ENCODE measurements at regions not wholly inside any gene's neighbourhood (a gene's known extent, or its start where the extent isn't known, plus 50 kb on each side); places are given as distances from the start of the nearest gene placed in this dataset.

DNA sequence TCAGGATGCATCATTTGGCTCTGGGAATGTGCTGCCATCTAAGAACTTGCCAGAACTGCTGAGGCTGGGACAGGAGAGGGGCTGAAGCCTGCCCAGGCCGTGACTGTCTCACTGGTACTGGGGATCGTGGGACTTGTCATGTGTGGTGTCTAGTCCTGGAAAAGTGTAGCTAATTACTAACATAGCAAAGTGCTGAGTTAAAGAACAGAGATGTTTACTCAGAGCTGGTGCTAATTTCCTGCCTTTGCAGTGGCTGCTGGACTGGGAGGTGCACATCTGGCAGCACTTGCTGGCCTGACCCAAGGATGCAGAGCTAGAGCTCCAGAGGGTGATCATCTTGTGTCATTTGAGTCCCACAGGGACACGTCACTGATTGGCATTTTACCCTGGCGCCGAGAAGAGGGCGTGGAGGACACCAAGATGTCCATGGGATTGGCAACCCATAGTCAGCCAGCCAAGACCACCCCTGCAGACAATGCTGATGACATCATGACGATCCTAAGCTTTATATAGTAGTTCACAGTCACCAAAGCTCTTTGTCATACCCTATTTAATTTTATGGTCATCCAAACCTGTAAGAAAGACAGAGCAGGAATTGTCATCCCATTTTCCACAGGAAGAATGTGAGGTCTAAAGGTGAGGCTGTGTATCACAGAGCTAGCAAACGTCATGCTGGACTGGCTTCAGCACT is 110.1 kb upstream of the SLC44A3 start:
- H2AFZ ChIP-seq (ENCODE audit: low read depth, low read length) = no peak overlapping the region
- peak overlapping the region; percentile 6 for H3K4me2 ChIP-seq (ENCODE audit: low read length)
- H3K9me3 ChIP-seq (ENCODE audit: insufficient read depth, low read depth, low read length) = no peaks in the 10 kb centered on the region
- H3K79me2 ChIP-seq (ENCODE audit: insufficient read depth, low read length) = no peaks in the 10 kb centered on the region
- H3K27ac ChIP-seq (ENCODE audit: low read depth, low read length) = no peak overlapping the region
- H3K27ac Mint-ChIP-seq (ENCODE audit: unreplicated experiment) = peak overlapping the region; percentile 70
- H3K27me3 ChIP-seq (ENCODE audit: insufficient read depth, low read length) = no peaks in the 10 kb centered on the region
- peaks cover 6% of the 10 kb centered on the region for H3K36me3 Mint-ChIP-seq (ENCODE audit: low read depth, unreplicated experiment)
- H3K4me3 Mint-ChIP-seq (ENCODE audit: unreplicated experiment) = no peak overlapping the region
- FAIRE-seq (no peak), DNase-seq (ENCODE audit: low read depth) (peak; percentile 38)
- H3K4me1 ChIP-seq (ENCODE audit: insufficient read depth, low read length) = peaks cover 31% of the 10 kb centered on the region
- H4K20me1 ChIP-seq (ENCODE audit: insufficient read depth, low read length) = no peaks in the 10 kb centered on the region
- H3K4me1 Mint-ChIP-seq (ENCODE audit: low read depth, unreplicated experiment) = peaks cover 55% of the 10 kb centered on the region
- TF ChIP-seq, protein P1, sequence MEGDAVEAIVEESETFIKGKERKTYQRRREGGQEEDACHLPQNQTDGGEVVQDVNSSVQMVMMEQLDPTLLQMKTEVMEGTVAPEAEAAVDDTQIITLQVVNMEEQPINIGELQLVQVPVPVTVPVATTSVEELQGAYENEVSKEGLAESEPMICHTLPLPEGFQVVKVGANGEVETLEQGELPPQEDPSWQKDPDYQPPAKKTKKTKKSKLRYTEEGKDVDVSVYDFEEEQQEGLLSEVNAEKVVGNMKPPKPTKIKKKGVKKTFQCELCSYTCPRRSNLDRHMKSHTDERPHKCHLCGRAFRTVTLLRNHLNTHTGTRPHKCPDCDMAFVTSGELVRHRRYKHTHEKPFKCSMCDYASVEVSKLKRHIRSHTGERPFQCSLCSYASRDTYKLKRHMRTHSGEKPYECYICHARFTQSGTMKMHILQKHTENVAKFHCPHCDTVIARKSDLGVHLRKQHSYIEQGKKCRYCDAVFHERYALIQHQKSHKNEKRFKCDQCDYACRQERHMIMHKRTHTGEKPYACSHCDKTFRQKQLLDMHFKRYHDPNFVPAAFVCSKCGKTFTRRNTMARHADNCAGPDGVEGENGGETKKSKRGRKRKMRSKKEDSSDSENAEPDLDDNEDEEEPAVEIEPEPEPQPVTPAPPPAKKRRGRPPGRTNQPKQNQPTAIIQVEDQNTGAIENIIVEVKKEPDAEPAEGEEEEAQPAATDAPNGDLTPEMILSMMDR (IDR thresholded peaks at IDR 0.05; ENCODE audit: insufficient read depth, low read depth, low read length) = no peak
- TF ChIP-seq EZH2 (IDR thresholded peaks at IDR 0.05; ENCODE audit: insufficient read depth, low read length) = no peak
- no peak overlapping the region for H3K9ac ChIP-seq (ENCODE audit: low read length)
- no peaks in the 10 kb centered on the region for H3K27me3 Mint-ChIP-seq (ENCODE audit: low read depth, unreplicated experiment)
- no peak overlapping the region for H3K4me3 ChIP-seq (ENCODE audit: insufficient read depth, low read depth, low read length)
- no peaks in the 10 kb centered on the region for H3K9me3 Mint-ChIP-seq (ENCODE audit: unreplicated experiment)
- H3K36me3 ChIP-seq (ENCODE audit: insufficient read depth, low read length) = no peaks in the 10 kb centered on the region

DNA sequence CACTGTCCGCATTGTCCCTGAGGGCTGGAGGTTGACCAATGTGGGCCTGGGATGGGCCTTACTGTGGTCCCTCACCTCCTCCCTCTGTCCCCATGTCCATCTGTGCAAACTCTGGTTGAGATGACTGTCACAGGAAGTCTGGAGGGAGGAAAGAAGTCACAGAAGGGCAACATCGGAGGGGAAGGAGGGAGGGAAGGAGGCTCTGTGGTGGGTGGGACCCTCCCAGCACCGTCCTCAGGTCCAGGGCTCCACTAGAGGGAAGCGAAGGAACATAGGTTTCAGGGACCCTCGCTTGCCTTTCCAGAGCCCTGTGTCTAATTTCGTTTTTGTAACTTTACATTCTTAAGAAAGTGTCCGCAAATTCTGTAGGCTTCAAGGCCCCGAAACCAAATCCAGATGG is 111.3 kb upstream of the SLC44A3 start:
- Histone ChIP-seq H3K9me3 (ENCODE audit: insufficient read depth, low read depth, low read length) (no peaks in the 10 kb centered on the region), H3K4me2 (ENCODE audit: low read length) (no peak overlapping the region), H3K79me2 (ENCODE audit: insufficient read depth, low read length) (no peaks in the 10 kb centered on the region), H3K36me3 (ENCODE audit: insufficient read depth, low read length) (no peaks in the 10 kb centered on the region), H3K4me1 (ENCODE audit: insufficient read depth, low read length) (peaks cover 25% of the 10 kb centered on the region), H3K27me3 (ENCODE audit: insufficient read depth, low read length) (no peaks in the 10 kb centered on the region), H3K9ac (ENCODE audit: low read length) (no peak overlapping the region), H4K20me1 (ENCODE audit: insufficient read depth, low read length) (no peaks in the 10 kb centered on the region), H3K27ac (ENCODE audit: low read depth, low read length) (no peak overlapping the region), H3K4me3 (ENCODE audit: insufficient read depth, low read depth, low read length) (no peak overlapping the region), H2AFZ (ENCODE audit: low read depth, low read length) (no peak overlapping the region)
- H3K9me3 Mint-ChIP-seq (ENCODE audit: unreplicated experiment) = no peaks in the 10 kb centered on the region
- no peaks in the 10 kb centered on the region for H3K27me3 Mint-ChIP-seq (ENCODE audit: low read depth, unreplicated experiment)
- H3K27ac Mint-ChIP-seq (ENCODE audit: unreplicated experiment) = no peak overlapping the region
- no peak for DNase-seq (ENCODE audit: low read depth)
- H3K4me3 Mint-ChIP-seq (ENCODE audit: unreplicated experiment) = no peak overlapping the region
- peaks cover 6% of the 10 kb centered on the region for H3K36me3 Mint-ChIP-seq (ENCODE audit: low read depth, unreplicated experiment)
- H3K4me1 Mint-ChIP-seq (ENCODE audit: low read depth, unreplicated experiment) = peaks cover 49% of the 10 kb centered on the region
- TF ChIP-seq, protein P1 (IDR thresholded peaks at IDR 0.05; ENCODE audit: insufficient read depth, low read depth, low read length) = no peak
- TF ChIP-seq EZH2 (IDR thresholded peaks at IDR 0.05; ENCODE audit: insufficient read depth, low read length) = no peak
- no peak for FAIRE-seq

DNA sequence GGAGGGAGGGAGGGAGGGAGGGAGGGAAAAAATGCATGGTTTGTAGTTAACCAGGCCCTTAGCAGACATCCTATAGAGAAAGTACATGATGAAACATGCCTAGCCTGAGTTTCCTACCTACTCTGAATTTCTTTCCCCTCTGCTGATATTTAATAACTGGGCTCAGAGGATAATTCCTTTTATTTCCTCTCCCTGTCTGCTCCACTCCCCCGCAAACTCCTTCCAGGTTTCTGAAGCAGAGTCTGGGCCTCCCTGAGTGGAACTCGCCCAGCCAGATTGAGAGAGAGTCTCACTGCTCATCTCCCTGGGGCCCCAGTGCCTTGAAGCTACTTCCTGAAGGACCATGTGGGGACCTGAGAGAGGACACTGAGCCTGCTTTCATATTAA is 111.9 kb upstream of the SLC44A3 start:
- Histone ChIP-seq H3K4me2 (ENCODE audit: low read length) (no peak overlapping the region), H3K9me3 (ENCODE audit: insufficient read depth, low read depth, low read length) (no peaks in the 10 kb centered on the region), H3K27ac (ENCODE audit: low read depth, low read length) (no peak overlapping the region), H3K9ac (ENCODE audit: low read length) (no peak overlapping the region), H4K20me1 (ENCODE audit: insufficient read depth, low read length) (no peaks in the 10 kb centered on the region), H3K79me2 (ENCODE audit: insufficient read depth, low read length) (no peaks in the 10 kb centered on the region), H3K4me1 (ENCODE audit: insufficient read depth, low read length) (peaks cover 20% of the 10 kb centered on the region), H2AFZ (ENCODE audit: low read depth, low read length) (no peak overlapping the region), H3K27me3 (ENCODE audit: insufficient read depth, low read length) (no peaks in the 10 kb centered on the region), H3K36me3 (ENCODE audit: insufficient read depth, low read length) (no peaks in the 10 kb centered on the region), H3K4me3 (ENCODE audit: insufficient read depth, low read depth, low read length) (no peak overlapping the region)
- DNase-seq (ENCODE audit: low read depth) (no peak), FAIRE-seq (no peak)
- Mint-ChIP-seq H3K27me3 (ENCODE audit: low read depth, unreplicated experiment) (no peaks in the 10 kb centered on the region), H3K4me1 (ENCODE audit: low read depth, unreplicated experiment) (peaks cover 44% of the 10 kb centered on the region), H3K36me3 (ENCODE audit: low read depth, unreplicated experiment) (peaks cover 6% of the 10 kb centered on the region), H3K27ac (ENCODE audit: unreplicated experiment) (no peak overlapping the region), H3K9me3 (ENCODE audit: unreplicated experiment) (no peaks in the 10 kb centered on the region), H3K4me3 (ENCODE audit: unreplicated experiment) (no peak overlapping the region)
- TF ChIP-seq, protein P1 (IDR thresholded peaks at IDR 0.05; ENCODE audit: insufficient read depth, low read depth, low read length) = no peak
- TF ChIP-seq EZH2 (IDR thresholded peaks at IDR 0.05; ENCODE audit: insufficient read depth, low read length) = no peak
